ENCODE measurements at regions not wholly inside any gene's neighbourhood (a gene's known extent, or its start where the extent isn't known, plus 50 kb on each side); places are given as distances from the start of the nearest gene placed in this dataset.
A peak's percentile ranks its signal among the peaks of the same experiment; 100 is the strongest.

GRCh38 chr18:67305466-67305865, 211.1 kb downstream of the DSEL start:
- DNase-seq, result no peak
- intact Hi-C loops (cut with DNase I), result no loop called here

GRCh38 chr18:67302043-67302442, 214.5 kb downstream of the DSEL start:
- intact Hi-C loops (cut with DNase I), result no loop called here
- DNase-seq, result no peak

GRCh38 chr18:67301592-67301991, 214.9 kb downstream of the DSEL start:
- intact Hi-C loops (cut with DNase I), result no loop called here
- no peak for DNase-seq

GRCh38 chr18:67300498-67300897, 216.0 kb downstream of the DSEL start:
- intact Hi-C loops (cut with DNase I), result no loop called here
- no peak for DNase-seq

- intact Hi-C loops (cut with DNase I), result no loop called here
- no peak for DNase-seq
Measured at GRCh38 chr18:67292814-67293213, 223.7 kb downstream of the DSEL start.

GRCh38 chr18:67290421-67290820, 226.1 kb downstream of the DSEL start:
- intact Hi-C loops (cut with DNase I), result no loop called here
- DNase-seq, result peak in 3 of 42 donors; percentile 9 to 15 (median 12)

- intact Hi-C loops (cut with DNase I), result no loop called here
- DNase-seq, result no peak
Measured at GRCh38 chr18:67285583-67285982, 230.9 kb downstream of the DSEL start.

- intact Hi-C loops (cut with DNase I), result no loop called here
- DNase-seq, result no peak
Measured at GRCh38 chr18:67282796-67283195, 233.7 kb downstream of the DSEL start.

- DNase-seq, result no peak
- intact Hi-C loops (cut with DNase I), result no loop called here
Measured at GRCh38 chr18:67281746-67282145, 234.8 kb downstream of the DSEL start.

- intact Hi-C loops (cut with DNase I), result no loop called here
- DNase-seq, result no peak
Measured at GRCh38 chr18:67280486-67281242, 235.9 kb downstream of the DSEL start.

GRCh38 chr18:67279988-67280387, 236.5 kb downstream of the DSEL start:
- intact Hi-C loops (cut with DNase I), result no loop called here
- no peak for DNase-seq

GRCh38 chr18:67278984-67279383, 237.5 kb downstream of the DSEL start:
- intact Hi-C loops (cut with DNase I), result no loop called here

GRCh38 chr18:67276638-67277037, 239.9 kb downstream of the DSEL start:
- DNase-seq, result no peak
- intact Hi-C loops (cut with DNase I), result no loop called here

More at GRCh38 chr18:67278984-67279383, 237.5 kb downstream of the DSEL start:
- no peak for DNase-seq

- intact Hi-C loops (cut with DNase I), result no loop called here
- DNase-seq, result no peak
Measured at GRCh38 chr18:67273288-67273687, 243.2 kb downstream of the DSEL start.

- no peak for DNase-seq
- intact Hi-C loops (cut with DNase I), result no loop called here
Measured at GRCh38 chr18:67269206-67269605, 247.3 kb downstream of the DSEL start.

- intact Hi-C loops (cut with DNase I), result no loop called here
Measured at GRCh38 chr18:67268530-67268929, 248.0 kb downstream of the DSEL start.

GRCh38 chr18:67266246-67267237, 250.0 kb downstream of the DSEL start:
- DNase-seq, result no peak
- intact Hi-C loops (cut with DNase I), result no loop called here

More at GRCh38 chr18:67268530-67268929, 248.0 kb downstream of the DSEL start:
- no peak for DNase-seq

GRCh38 chr18:67265464-67266245, 250.9 kb downstream of the DSEL start:
- no peak for DNase-seq
- intact Hi-C loops (cut with DNase I), result no loop called here

- DNase-seq, result no peak
- intact Hi-C loops (cut with DNase I), result no loop called here
Measured at GRCh38 chr18:67261931-67262552, 254.5 kb downstream of the DSEL start.

Data from head of caudate nucleus (tissue), 42 donors.